Stimulated activated CD4-positive, alpha-beta T cell treated with anti-CD3 and anti-CD28 coated beads, Interleukin-2, amount 100 ng/mL, for 48 hours (primary cell): ENCODE measurements at regions not wholly inside any gene's neighbourhood (a gene's known extent, or its start where the extent isn't known, plus 50 kb on each side); places are given as distances from the start of the nearest gene placed in this dataset.
A peak's percentile ranks its signal among the peaks of the same experiment; 100 is the strongest.
"Not testable (repeated sequence)": the region's sequence is repeated elsewhere in the genome, so short reads cannot be mapped to it uniquely, and the experiment has no call there.

Source experiments
- DNase-seq, 2 donors: peaks; one replicate each; pipeline ENCODE4 v3.0.0-alpha.2; 2020

DNA sequence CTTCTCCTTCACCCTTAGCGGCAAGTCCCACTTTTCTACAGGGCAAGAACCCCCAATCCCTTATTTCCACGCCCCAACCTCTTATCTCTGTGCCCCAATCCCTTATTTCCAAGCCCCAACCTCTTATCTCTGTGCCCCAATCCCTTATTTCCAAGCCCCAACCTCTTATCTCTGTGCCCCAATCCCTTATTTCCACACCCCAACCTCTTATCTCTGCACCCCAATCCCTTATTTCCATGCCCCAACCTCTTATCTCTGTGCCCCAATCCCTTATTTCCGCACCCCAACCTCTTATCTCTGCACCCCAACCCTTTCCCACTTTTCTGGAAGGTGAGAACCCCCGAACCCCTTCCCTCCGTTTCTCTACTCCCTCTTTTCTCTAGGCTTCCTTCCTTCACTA, 116.1 kb upstream of the GJE1 start:
- not testable (repeated sequence) for DNase-seq

DNA sequence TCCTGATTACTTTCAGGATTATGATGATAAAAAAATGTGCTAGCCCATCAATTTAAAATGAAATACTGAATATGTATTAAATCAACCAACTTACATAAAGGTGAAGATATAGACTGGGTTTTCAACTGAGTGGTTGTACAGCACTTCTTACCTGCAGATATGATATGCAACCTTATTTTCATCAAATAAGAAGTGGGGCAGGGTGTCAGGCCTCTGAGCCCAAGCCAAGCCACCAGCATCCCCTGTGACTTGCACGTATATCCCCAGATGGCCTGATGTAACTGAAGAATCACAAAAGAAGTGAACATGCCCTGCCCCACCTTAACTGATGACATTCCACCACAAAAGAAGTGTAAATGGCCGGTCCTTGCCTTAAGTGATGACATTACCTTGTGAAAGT, 117.3 kb upstream of the GJE1 start:
- not testable (repeated sequence) for DNase-seq

GRCh38 chr6:142015011-142015410, 117.7 kb upstream of the GJE1 start:
- DNase-seq = no peak

- DNase-seq = no peak
These were observed 118.2 kb upstream of the GJE1 start for GRCh38 chr6:142014515-142014914.

- DNase-seq = no peak
These were observed 118.7 kb upstream of the GJE1 start for GRCh38 chr6:142013875-142014495.

- DNase-seq = no peak
These were observed 119.4 kb upstream of the GJE1 start for GRCh38 chr6:142013287-142013686.

GRCh38 chr6:142011775-142012174, 121.0 kb upstream of the GJE1 start:
- DNase-seq = no peak

DNA sequence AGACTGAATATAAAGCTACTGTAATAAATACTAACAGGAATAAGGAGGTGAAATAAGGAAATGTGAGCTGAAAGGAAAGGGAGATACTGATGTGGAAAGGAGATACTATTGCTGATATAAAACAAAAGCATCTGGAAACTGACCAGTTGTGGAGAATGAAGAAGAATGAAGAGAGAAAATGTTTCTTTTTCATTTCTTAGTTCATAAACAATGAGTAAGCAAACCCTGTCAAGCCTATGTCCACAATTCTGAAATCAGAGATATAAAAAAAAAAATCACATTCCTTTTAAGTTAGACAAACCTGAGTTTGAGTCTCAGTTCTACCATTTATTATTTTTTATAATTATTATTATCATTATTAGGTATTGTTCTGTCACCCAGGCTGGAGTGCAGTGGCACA, 121.6 kb upstream of the GJE1 start:
- no peak for DNase-seq

GRCh38 chr6:142009647-142010046, 123.1 kb upstream of the GJE1 start:
- DNase-seq = no peak

DNA sequence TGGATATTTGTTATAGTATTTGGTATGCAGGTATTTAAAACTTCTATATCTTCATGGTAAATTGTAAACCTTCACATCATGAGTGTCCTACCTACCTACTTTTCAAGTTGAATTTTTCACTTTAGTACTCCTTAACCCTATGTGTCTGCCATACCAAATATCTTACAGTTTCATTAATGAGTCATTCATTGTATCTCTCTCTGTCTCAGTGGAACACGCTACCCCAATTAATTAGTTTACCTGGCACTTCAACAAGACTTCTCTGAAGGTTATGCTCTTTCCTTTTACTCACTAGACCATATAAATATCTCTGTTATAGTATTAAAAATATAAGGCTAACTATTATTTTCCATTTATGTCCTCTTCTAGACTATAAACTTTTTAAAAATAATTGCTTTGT, 123.9 kb upstream of the GJE1 start:
- DNase-seq = no peak

DNA sequence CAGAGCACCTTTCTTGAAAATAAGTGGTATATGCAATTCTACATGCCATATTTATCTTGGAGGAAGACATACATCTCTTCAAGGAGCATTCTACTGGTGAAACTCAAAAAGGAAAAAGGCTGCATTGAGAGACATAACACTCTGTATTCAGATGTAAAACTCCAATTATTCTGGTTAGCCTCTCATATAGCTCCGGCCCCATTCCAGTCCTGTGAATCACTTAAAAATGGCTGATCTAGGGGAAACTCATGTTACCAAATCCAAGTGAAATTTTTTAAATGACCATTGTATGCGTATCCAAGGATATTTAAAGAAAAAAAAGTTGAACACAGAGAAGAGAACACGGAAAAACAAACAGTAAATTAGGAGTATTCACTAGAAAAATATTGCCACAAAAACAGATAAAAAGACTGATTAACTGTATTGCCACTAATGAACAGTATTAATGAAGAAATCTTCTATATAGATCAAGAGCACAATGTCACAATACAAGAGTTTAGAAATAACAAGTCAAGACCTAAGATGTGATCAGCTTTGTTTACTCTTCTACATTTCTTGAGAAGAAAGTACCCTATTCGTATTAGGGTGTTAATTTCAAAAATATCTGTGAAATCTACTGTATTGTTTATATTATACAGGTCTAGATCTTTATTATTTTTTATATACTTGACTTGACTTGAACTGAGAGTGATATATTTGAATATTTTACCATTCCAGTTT, 124.5 kb upstream of the GJE1 start:
- no peak for DNase-seq

- no peak for DNase-seq
These were observed 127.7 kb upstream of the GJE1 start for GRCh38 chr6:142005021-142005420.

DNA sequence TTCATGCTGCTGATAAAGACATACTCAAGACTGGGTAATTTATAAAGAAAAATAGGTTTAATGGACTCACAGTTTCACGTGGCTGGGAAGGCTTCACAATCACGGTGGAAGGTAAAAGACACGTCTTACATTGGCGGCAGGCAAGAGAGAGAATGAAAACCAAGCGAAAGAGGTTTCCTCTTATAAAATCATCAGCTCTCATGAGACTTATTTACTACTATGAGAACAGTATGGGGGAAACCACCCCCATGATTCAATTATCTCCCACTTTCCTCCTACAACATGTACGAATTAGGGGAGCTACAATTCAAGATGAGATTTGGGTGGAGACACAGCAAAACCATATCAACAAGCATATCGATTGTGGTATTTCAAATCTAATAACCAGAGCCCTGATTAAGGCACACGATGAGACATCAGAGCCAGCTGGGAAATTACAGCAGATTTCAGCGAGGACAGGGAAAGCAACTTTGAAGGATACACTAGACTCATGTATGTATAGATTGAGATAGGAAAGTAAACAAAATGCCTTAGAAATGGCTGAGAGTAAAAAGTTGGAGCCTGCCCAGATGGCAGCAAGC, 129.8 kb upstream of the GJE1 start:
- no peak for DNase-seq

DNA sequence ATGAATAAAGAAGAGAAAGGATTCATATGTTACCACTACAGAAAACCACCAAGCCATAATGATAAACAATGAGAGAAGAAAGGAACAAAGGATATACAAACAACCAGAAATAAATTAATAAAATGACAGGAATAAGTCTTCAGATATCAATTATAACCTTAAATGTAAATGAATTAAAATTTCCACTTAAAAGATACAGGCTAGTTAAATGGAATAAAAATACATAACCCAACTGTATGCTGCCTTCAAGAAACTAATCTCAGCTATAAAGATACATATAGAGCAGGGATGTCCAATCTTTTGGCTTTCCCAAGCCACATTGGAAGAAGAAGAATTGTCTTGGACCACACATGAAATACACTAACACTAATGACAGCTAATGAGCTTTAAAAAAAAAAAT, 135.9 kb upstream of the GJE1 start:
- no peak for DNase-seq

- DNase-seq = no peak
These were observed 140.6 kb upstream of the GJE1 start for GRCh38 chr6:141992109-141992508.

DNA sequence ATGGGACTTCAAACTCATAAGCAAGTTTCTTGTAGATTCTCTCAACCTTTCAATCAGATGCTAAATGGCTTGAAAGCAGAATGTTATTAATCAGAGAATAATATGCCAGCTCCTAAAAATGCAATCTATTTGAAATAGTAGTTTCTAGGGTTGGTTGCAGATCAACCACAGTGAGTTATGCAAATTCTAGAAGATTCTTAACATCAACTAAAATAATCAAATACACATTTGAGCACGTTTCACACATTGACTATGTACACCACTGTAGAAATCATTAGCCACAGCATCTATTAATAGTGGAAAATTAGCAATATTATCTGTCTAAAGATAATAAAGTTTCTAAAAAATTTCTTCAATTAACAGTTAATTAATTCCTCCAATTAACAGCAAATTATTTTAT, 141.9 kb upstream of the GJE1 start:
- DNase-seq = no peak

- no peak for DNase-seq
These were observed 143.1 kb upstream of the GJE1 start for GRCh38 chr6:141989706-141989959.

- DNase-seq = peak; percentile 23 to 26
These were observed 143.6 kb upstream of the GJE1 start for GRCh38 chr6:141988954-141989705.

DNA sequence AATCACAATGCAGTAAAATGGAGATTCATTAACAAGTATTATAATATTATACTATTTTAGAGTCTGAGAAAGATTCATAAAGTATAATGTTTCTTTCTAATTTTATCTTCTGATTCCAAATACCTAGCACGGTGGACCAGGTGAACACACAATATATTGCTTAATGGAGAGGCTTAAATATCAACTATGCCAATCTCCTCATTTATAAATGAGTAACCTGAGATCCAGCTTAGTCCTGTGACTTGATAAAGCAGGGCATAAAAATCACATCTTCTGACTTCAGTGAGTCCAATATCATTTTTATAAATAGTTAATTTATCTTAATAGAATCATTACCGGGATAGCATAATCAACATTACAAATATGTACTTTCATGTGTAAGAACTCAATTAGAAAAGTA, 144.4 kb upstream of the GJE1 start:
- no peak for DNase-seq

DNA sequence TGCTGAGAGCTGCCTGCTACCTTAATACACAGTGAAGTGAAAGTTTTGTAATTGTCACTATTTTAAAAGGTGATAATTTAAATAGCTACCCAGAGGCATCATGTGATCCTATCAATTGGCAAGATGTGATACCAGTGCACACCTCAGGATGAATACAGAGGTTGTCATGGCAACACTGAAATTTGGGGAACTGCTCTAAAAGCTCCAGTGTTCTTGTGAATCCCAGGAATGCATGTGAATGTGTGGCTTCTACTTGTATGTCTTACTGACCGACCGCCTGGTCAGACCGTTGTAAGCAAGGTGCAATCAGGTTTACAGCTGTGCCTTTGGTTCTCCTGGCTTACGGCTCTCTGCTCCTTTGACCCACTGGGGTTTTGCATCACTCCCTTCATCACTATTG, 146.3 kb upstream of the GJE1 start:
- DNase-seq = no peak

DNA sequence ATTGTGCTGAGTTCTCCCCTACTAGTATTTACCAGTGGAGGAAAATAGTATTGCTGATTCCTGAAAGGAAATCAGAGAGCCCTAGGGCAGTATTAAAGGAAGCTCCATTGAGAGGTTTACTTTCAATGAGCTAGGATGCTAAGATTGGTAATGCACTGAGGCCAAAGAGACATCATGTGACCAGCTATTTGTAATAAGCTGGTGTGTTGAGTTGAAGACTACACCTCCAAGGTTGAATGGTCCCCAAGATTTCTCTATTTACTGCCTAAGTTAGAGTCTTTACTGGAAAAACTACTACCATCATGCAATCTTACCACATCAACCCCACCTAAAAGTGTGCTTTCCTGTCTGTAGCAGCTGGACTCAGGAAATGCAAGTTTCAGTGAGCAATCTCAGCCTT, 151.5 kb upstream of the GJE1 start:
- no peak for DNase-seq

GRCh38 chr6:141977782-141978181, 154.9 kb upstream of the GJE1 start:
- DNase-seq = no peak

DNA sequence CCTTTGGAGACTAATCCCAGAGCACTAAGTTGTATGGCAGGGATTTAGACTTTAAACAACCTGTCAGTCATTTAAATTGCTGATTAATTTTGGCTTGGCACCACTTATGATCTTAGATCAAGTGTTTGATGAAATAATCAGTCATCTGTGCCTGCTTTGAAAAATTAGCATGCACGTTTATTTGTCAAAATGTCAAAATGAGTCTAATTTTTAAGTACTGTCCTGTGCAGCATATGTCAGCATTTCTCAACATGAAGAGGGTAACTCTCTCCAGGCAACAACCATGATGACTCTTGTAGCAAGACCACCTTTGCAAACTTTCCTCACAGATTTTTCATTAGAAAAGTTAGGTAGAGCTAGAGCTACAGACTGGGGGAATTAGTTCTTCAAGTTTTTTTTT, 155.7 kb upstream of the GJE1 start:
- no peak for DNase-seq

- not testable (repeated sequence) for DNase-seq
These were observed 162.8 kb upstream of the GJE1 start for GRCh38 chr6:141969768-141970415.
